ENCODE measurements at regions not wholly inside any gene's neighbourhood (a gene's known extent, or its start where the extent isn't known, plus 50 kb on each side); places are given as distances from the start of the nearest gene placed in this dataset.

DNA sequence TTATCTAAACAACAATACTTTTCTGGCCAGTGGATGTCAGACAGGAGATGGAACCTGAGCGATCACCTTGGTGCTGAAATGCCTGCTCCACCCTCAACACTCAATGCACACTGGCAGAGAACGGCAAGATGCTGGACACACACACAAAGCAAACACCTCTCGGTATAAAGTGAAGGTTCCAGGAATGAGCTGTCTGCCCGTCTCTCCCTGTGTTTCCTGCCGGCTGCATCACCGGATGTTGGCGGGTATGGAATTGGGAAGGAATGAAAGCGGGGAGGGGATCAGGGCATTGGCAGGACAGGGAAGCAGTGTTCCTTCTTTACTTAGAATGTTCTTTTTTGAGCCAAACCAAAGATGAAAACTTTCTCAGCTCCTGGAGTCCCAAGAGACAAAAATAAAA, 59.2 kb downstream of the MED10 start:
- Histone ChIP-seq H3K36me3 (ENCODE audit: control insufficient read depth in 2 of 4, insufficient read depth in 4 of 4, low read length in 3 of 4) (no peaks in the 10 kb centered on the region), H3K4me2 (ENCODE audit: insufficient read depth in 1 of 2, low read depth in 2 of 2, low read length in 2 of 2) (no peak overlapping the region), H4K5ac (ENCODE audit: insufficient read length, low read depth, low read length) (no peak overlapping the region), H4K8ac (ENCODE audit: extremely low read depth, insufficient read depth, low read length) (no peak overlapping the region; the same call in 1 of the 2 replicates), H2BK5ac (ENCODE audit: low read depth, low read length) (no peak overlapping the region), H3K4ac (replicated peaks; ENCODE audit: insufficient read length, low read depth, low read length) (no peak overlapping the region), H2BK120ac (replicated peaks; ENCODE audit: low read depth, low read length) (no peak overlapping the region), H3K56ac (replicated peaks; ENCODE audit: insufficient read length, low read depth, low read length) (no peak overlapping the region), H4K20me1 (replicated peaks in 1 of 2; ENCODE audit: control insufficient read depth in 1 of 2, insufficient read depth in 2 of 2, low read length in 2 of 2) (no peaks in the 10 kb centered on the region), H2AK5ac (ENCODE audit: low read depth, low read length) (no peak overlapping the region), H2AFZ (ENCODE audit: low read length) (no peak overlapping the region), H3K9me3 (ENCODE audit: insufficient read depth in 2 of 2, low read depth in 1 of 2, low read length in 1 of 2) (peaks cover 4 to 11% of the 10 kb centered on the region in 2 experiments; a peak in 3 of 4 replicates), H4K91ac (replicated peaks; ENCODE audit: insufficient read length, low read length) (no peak overlapping the region), H3K4me3 (ENCODE audit: extremely low read depth in 1 of 4, insufficient read depth in 2 of 4, low read depth in 3 of 4, low read length in 4 of 4) (no peak overlapping the region), H2BK20ac (ENCODE audit: low read length) (no peak overlapping the region), H3K23ac (ENCODE audit: insufficient read length) (no peak overlapping the region), H3K27ac (ENCODE audit: low read depth, low read length) (no peak overlapping the region), H3K79me1 (ENCODE audit: low read depth, low read length) (no peaks in the 10 kb centered on the region), H2BK12ac (ENCODE audit: low read depth, low read length) (no peak overlapping the region), H3K27me3 (replicated peaks in 1 of 4; ENCODE audit: control insufficient read depth in 3 of 4, extremely low read depth in 1 of 4, insufficient read depth in 3 of 4, low read length in 3 of 4) (peaks cover 0 to 2% (median under 1%) of the 10 kb centered on the region in 4 experiments; a peak in 4 of 7 replicates), H3K9ac (replicated peaks in 1 of 4; ENCODE audit: extremely low read depth in 1 of 4, low read depth in 3 of 4, low read length in 3 of 4) (no peak overlapping the region), H3K79me2 (ENCODE audit: control insufficient read depth in 1 of 2, insufficient read depth in 2 of 2, low read length in 2 of 2) (no peaks in the 10 kb centered on the region), H3K23me2 (ENCODE audit: low read depth, low read length) (no peaks in the 10 kb centered on the region), H2BK15ac (ENCODE audit: low read length) (no peak overlapping the region), H3K14ac (ENCODE audit: insufficient read length) (no peak overlapping the region), H3K18ac (ENCODE audit: extremely low read depth, low read length) (no peak overlapping the region), H3K4me1 (replicated peaks in 1 of 4; ENCODE audit: control insufficient read depth in 3 of 4, insufficient read depth in 4 of 4, low read length in 3 of 4) (no peaks in the 10 kb centered on the region)
- CTCF ChIA-PET (ENCODE audit: partially characterized antibody): no interaction called here
- no peak for TF ChIP-seq TAF7 (optimal IDR thresholded peaks at IDR 0.05; ENCODE audit: borderline replicate concordance, low read depth, low read length)
- no peak for TF ChIP-seq NRF1 (IDR thresholded peaks at IDR 0.05; ENCODE audit: low read depth, low read length)
- no peak for TF ChIP-seq CHD1 (IDR thresholded peaks at IDR 0.05; ENCODE audit: low read depth, low read length)
- TF ChIP-seq JUND (IDR thresholded peaks at IDR 0.05; ENCODE audit: low read length): no peak
- TF ChIP-seq RFX5 (IDR thresholded peaks at IDR 0.05; ENCODE audit: borderline replicate concordance, low read depth, low read length): no peak
- TF ChIP-seq SP1 (IDR thresholded peaks at IDR 0.05; ENCODE audit: low read depth, low read length): no peak
- POLR2A ChIA-PET (ENCODE audit: partially characterized antibody): no interaction called here
- no peak for DNase-seq (ENCODE audit: low read depth in 1 of 2, low spot score in 2 of 2)
- FAIRE-seq: no peak
- WGBS, 2 experiments (ENCODE audit: extremely low coverage in 1 of 2, insufficient coverage in 1 of 2, insufficient read length in 1 of 2, insufficient replicate concordance in 2 of 2, low coverage in 1 of 2, low lambda C conversion rate in 2 of 2, missing lambda C conversion rate in 1 of 2): 93% methylated on average over 8 of the region's 8 CpGs; no CpG with 5 or more reads in 1 of the 2 experiments

Data from H1 (cell line).